ENCODE measurements at regions not wholly inside any gene's neighbourhood (a gene's known extent, or its start where the extent isn't known, plus 50 kb on each side); places are given as distances from the start of the nearest gene placed in this dataset.

DNA sequence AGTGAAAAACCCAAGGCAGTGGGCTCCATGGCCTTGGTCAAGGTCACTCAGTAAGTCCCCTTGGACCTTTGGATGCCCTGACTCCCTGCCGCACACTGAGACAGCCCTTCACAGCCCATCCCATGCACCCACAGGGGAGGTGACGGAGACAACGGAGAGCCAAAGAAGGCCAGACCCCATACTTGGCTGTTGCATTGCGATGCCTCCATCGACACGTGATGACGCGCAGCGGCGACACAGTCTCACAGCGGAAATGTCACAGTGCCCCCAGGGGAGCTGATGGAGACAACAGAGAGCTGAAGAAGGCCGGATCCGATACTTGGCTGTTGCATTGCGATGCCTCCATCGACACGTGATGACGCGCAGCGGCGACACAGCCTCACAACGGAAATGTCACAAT lies 282.4 kb downstream of the TEX29 start:
- H3K9ac ChIP-seq (ENCODE audit: control insufficient read depth, extremely low read depth, insufficient read depth, low read length), result no peak overlapping the region
- no peaks in the 10 kb centered on the region for H3K9me1 ChIP-seq (ENCODE audit: control insufficient read depth, extremely low read depth, insufficient read depth, low read length)
- H3K36me3 ChIP-seq (ENCODE audit: control insufficient read depth in 2 of 2, extremely low read depth in 1 of 2, insufficient read depth in 2 of 2, low read length in 2 of 2), result no peaks in the 10 kb centered on the region
- no peaks in the 10 kb centered on the region for H3K79me2 ChIP-seq (ENCODE audit: control insufficient read depth, insufficient read depth, low read length)
- no peak for FAIRE-seq
- no peaks in the 10 kb centered on the region for H3K27me3 ChIP-seq (ENCODE audit: control insufficient read depth, extremely low read depth, insufficient read depth, low read length)
- H3K27ac ChIP-seq (ENCODE audit: control insufficient read depth, insufficient read depth, low read length), result no peak overlapping the region
- dilution Hi-C loops (cut with MboI; ENCODE audit: extremely low pct_ligation_motif_present, low sequenced_read_pairs), result no loop called here
- DNase-seq (ENCODE audit: low read depth, low spot score), result no peak
- H3K4me1 ChIP-seq (ENCODE audit: control insufficient read depth, extremely low read depth, insufficient read depth, low read length), result no peaks in the 10 kb centered on the region
- H3K9me3 ChIP-seq (ENCODE audit: control insufficient read depth, low read depth, low read length), result peaks cover 12% of the 10 kb centered on the region
- TF ChIP-seq EZH2 (IDR thresholded peaks at IDR 0.05; ENCODE audit: low read length), result no peak
- TF ChIP-seq, protein P1, sequence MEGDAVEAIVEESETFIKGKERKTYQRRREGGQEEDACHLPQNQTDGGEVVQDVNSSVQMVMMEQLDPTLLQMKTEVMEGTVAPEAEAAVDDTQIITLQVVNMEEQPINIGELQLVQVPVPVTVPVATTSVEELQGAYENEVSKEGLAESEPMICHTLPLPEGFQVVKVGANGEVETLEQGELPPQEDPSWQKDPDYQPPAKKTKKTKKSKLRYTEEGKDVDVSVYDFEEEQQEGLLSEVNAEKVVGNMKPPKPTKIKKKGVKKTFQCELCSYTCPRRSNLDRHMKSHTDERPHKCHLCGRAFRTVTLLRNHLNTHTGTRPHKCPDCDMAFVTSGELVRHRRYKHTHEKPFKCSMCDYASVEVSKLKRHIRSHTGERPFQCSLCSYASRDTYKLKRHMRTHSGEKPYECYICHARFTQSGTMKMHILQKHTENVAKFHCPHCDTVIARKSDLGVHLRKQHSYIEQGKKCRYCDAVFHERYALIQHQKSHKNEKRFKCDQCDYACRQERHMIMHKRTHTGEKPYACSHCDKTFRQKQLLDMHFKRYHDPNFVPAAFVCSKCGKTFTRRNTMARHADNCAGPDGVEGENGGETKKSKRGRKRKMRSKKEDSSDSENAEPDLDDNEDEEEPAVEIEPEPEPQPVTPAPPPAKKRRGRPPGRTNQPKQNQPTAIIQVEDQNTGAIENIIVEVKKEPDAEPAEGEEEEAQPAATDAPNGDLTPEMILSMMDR (optimal IDR thresholded peaks at IDR 0.05 in 1 of 3, IDR thresholded peaks at IDR 0.05 in 1 of 3, conservative IDR thresholded peaks at IDR 0.05 in 1 of 3; ENCODE audit: extremely low read depth in 1 of 3, insufficient read depth in 2 of 3, low read length in 3 of 3), result no peak
- H3K4me3 ChIP-seq (ENCODE audit: control insufficient read depth in 2 of 3, extremely low read depth in 1 of 3, insufficient read depth in 2 of 3, low read depth in 1 of 3, low read length in 3 of 3), result no peak overlapping the region
- H3K4me2 ChIP-seq (ENCODE audit: control insufficient read depth, extremely low read depth, insufficient read depth, low read depth, low read length), result no peak overlapping the region
- no peaks in the 10 kb centered on the region for H4K20me1 ChIP-seq (ENCODE audit: control insufficient read depth, extremely low read depth, insufficient read depth, low read length)
- H2AFZ ChIP-seq (ENCODE audit: control insufficient read depth, low read length), result no peak overlapping the region

DNA sequence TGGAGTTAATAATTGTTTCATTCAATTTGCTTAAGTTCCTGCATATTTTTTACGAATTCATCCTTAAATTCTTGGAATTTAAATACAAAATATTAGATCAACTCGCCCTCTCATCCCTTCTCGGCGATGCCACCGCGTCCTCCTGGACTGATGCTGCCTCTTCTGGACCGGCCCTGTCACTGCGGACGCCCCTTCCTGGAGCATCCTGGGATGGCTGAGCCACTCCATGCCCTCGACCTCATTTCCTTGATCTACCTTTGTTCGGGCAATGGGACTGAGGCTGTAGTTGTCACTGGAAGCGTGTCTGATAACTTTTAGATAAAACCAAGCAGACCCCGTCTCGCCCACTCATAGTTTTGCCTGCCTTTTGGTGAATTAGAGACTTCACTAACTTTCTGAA lies 283.7 kb downstream of the TEX29 start:
- H3K36me3 ChIP-seq (ENCODE audit: control insufficient read depth in 2 of 2, extremely low read depth in 1 of 2, insufficient read depth in 2 of 2, low read length in 2 of 2), result no peaks in the 10 kb centered on the region
- no peak overlapping the region for H3K9ac ChIP-seq (ENCODE audit: control insufficient read depth, extremely low read depth, insufficient read depth, low read length)
- no peak overlapping the region for H3K27ac ChIP-seq (ENCODE audit: control insufficient read depth, insufficient read depth, low read length)
- no peak overlapping the region for H3K4me2 ChIP-seq (ENCODE audit: control insufficient read depth, extremely low read depth, insufficient read depth, low read depth, low read length)
- H2AFZ ChIP-seq (ENCODE audit: control insufficient read depth, low read length), result no peak overlapping the region
- H3K9me3 ChIP-seq (ENCODE audit: control insufficient read depth, low read depth, low read length), result peaks cover 8% of the 10 kb centered on the region
- FAIRE-seq, result no peak
- TF ChIP-seq, protein P1 (optimal IDR thresholded peaks at IDR 0.05 in 1 of 3, IDR thresholded peaks at IDR 0.05 in 1 of 3, conservative IDR thresholded peaks at IDR 0.05 in 1 of 3; ENCODE audit: extremely low read depth in 1 of 3, insufficient read depth in 2 of 3, low read length in 3 of 3), result no peak
- TF ChIP-seq EZH2 (IDR thresholded peaks at IDR 0.05; ENCODE audit: low read length), result no peak
- H4K20me1 ChIP-seq (ENCODE audit: control insufficient read depth, extremely low read depth, insufficient read depth, low read length), result no peaks in the 10 kb centered on the region
- no peaks in the 10 kb centered on the region for H3K27me3 ChIP-seq (ENCODE audit: control insufficient read depth, extremely low read depth, insufficient read depth, low read length)
- dilution Hi-C loops (cut with MboI; ENCODE audit: extremely low pct_ligation_motif_present, low sequenced_read_pairs), result no loop called here
- no peaks in the 10 kb centered on the region for H3K9me1 ChIP-seq (ENCODE audit: control insufficient read depth, extremely low read depth, insufficient read depth, low read length)
- no peak for DNase-seq (ENCODE audit: low read depth, low spot score)
- no peak overlapping the region for H3K4me3 ChIP-seq (ENCODE audit: control insufficient read depth in 2 of 3, extremely low read depth in 1 of 3, insufficient read depth in 2 of 3, low read depth in 1 of 3, low read length in 3 of 3)
- H3K79me2 ChIP-seq (ENCODE audit: control insufficient read depth, insufficient read depth, low read length), result no peaks in the 10 kb centered on the region
- no peaks in the 10 kb centered on the region for H3K4me1 ChIP-seq (ENCODE audit: control insufficient read depth, extremely low read depth, insufficient read depth, low read length)

Data from keratinocyte (primary cell).